ENCODE measurements at regions not wholly inside any gene's neighbourhood (a gene's known extent, or its start where the extent isn't known, plus 50 kb on each side); places are given as distances from the start of the nearest gene placed in this dataset.

GRCh38 chr7:54915870-54916598 is 102.8 kb upstream of the EGFR start:
- no peak for DNase-seq (ENCODE audit: low spot score, unreplicated experiment)

GRCh38 chr7:54917613-54918391 is 101.0 kb upstream of the EGFR start:
- DNase-seq (ENCODE audit: low spot score, unreplicated experiment) = no peak
- Mint-ChIP-seq H3K4me3 (ENCODE audit: low read depth) (no peak overlapping the region), H3K27me3 (no peaks in the 10 kb centered on the region), H3K9me3 (ENCODE audit: low read depth) (no peaks in the 10 kb centered on the region), H3K27ac (no peak overlapping the region), H3K36me3 (ENCODE audit: insufficient read depth) (no peaks in the 10 kb centered on the region), H3K4me1 (ENCODE audit: low read depth) (no peaks in the 10 kb centered on the region)
- TF ChIP-seq, protein P1, sequence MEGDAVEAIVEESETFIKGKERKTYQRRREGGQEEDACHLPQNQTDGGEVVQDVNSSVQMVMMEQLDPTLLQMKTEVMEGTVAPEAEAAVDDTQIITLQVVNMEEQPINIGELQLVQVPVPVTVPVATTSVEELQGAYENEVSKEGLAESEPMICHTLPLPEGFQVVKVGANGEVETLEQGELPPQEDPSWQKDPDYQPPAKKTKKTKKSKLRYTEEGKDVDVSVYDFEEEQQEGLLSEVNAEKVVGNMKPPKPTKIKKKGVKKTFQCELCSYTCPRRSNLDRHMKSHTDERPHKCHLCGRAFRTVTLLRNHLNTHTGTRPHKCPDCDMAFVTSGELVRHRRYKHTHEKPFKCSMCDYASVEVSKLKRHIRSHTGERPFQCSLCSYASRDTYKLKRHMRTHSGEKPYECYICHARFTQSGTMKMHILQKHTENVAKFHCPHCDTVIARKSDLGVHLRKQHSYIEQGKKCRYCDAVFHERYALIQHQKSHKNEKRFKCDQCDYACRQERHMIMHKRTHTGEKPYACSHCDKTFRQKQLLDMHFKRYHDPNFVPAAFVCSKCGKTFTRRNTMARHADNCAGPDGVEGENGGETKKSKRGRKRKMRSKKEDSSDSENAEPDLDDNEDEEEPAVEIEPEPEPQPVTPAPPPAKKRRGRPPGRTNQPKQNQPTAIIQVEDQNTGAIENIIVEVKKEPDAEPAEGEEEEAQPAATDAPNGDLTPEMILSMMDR (IDR thresholded peaks at IDR 0.05; ENCODE audit: unreplicated experiment) = no peak

More at GRCh38 chr7:54915870-54916598, 102.8 kb upstream of the EGFR start:
- TF ChIP-seq, protein P1 (IDR thresholded peaks at IDR 0.05; ENCODE audit: unreplicated experiment) = no peak
- Mint-ChIP-seq H3K36me3 (ENCODE audit: insufficient read depth) (no peaks in the 10 kb centered on the region), H3K4me3 (ENCODE audit: low read depth) (no peak overlapping the region), H3K9me3 (ENCODE audit: low read depth) (no peaks in the 10 kb centered on the region), H3K4me1 (ENCODE audit: low read depth) (no peaks in the 10 kb centered on the region), H3K27ac (no peak overlapping the region), H3K27me3 (no peaks in the 10 kb centered on the region)

- Mint-ChIP-seq H3K27ac (no peak overlapping the region), H3K9me3 (ENCODE audit: low read depth) (peaks cover 10% of the 10 kb centered on the region), H3K4me3 (ENCODE audit: low read depth) (no peak overlapping the region), H3K4me1 (ENCODE audit: low read depth) (no peaks in the 10 kb centered on the region), H3K36me3 (ENCODE audit: insufficient read depth) (peaks cover 2% of the 10 kb centered on the region), H3K27me3 (no peaks in the 10 kb centered on the region)
- TF ChIP-seq, protein P1 (IDR thresholded peaks at IDR 0.05; ENCODE audit: unreplicated experiment) = no peak
- no peak for DNase-seq (ENCODE audit: low spot score, unreplicated experiment)
Measured at GRCh38 chr7:54921116-54921515, 97.7 kb upstream of the EGFR start.

DNA sequence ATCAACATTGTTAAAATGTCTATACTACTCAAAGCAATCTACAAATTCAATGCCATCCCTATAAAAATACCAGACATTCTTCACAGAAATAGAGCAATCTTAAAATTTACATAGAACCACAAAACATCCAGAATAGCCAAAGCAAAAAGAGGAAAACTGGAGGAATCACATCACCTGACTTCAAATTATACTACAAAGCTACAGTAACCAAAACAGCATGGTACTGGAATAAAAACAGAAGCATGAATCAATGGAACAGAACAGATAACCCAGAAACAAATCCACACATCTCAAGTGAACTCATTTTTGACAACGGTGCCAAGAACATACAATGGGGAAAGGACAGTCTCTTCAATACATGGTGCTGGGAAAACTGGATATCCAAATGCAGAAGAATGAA is 87.3 kb upstream of the EGFR start:
- peaks cover 10% of the 10 kb centered on the region for H3K4me1 Mint-ChIP-seq (ENCODE audit: low read depth)
- H3K27me3 Mint-ChIP-seq = peaks cover 8% of the 10 kb centered on the region
- no peak for DNase-seq (ENCODE audit: low spot score, unreplicated experiment)
- no peak overlapping the region for H3K27ac Mint-ChIP-seq
- TF ChIP-seq, protein P1 (IDR thresholded peaks at IDR 0.05; ENCODE audit: unreplicated experiment) = no peak
- peaks cover 14% of the 10 kb centered on the region for H3K9me3 Mint-ChIP-seq (ENCODE audit: low read depth)
- H3K36me3 Mint-ChIP-seq (ENCODE audit: insufficient read depth) = no peaks in the 10 kb centered on the region
- H3K4me3 Mint-ChIP-seq (ENCODE audit: low read depth) = no peak overlapping the region

DNA sequence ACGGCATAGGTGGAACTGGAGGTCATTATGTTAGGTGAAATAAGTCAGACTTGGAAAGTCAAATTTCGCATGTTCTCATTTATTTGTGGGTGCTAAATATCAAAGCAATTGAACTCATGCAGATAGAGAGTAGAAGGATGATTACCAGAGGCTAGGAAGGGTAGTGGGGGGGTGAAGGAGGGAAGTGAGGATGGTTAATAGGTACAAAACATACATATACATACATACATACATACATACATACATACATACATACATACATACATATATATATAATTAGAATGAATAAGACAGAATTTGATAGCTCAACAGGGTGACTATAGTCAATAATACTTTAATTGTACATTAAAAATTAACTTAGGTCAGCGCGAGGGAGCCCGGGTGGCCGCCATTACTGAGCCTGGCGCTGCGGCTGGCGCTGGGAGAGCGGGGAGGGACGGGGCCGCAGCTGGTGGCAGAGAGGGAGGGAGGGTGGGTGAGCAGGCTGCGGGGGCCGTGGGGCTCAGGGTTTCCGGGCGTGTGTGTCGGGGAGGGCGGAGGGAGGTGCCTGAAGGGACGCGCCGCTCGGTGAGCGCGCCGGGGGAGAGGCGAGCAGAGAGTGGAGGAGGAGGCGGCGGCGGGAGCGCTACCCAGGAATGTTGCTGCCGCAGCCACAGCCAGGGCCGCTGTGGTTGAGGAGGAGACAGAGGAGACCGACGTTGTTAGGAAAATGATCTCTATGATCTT is 85.8 kb upstream of the EGFR start:
- Mint-ChIP-seq H3K4me1 (ENCODE audit: low read depth) (peaks cover 10% of the 10 kb centered on the region), H3K27ac (peak overlapping the region; percentile 94), H3K9me3 (ENCODE audit: low read depth) (peaks cover 14% of the 10 kb centered on the region), H3K27me3 (peaks cover 8% of the 10 kb centered on the region), H3K4me3 (ENCODE audit: low read depth) (peak overlapping the region; percentile 80), H3K36me3 (ENCODE audit: insufficient read depth) (no peaks in the 10 kb centered on the region)
- peak; percentile 62 for DNase-seq (ENCODE audit: low spot score, unreplicated experiment)
- TF ChIP-seq, protein P1 (IDR thresholded peaks at IDR 0.05; ENCODE audit: unreplicated experiment) = no peak
